Osteocyte (in vitro differentiated cells): ENCODE measurements at regions not wholly inside any gene's neighbourhood (a gene's known extent, or its start where the extent isn't known, plus 50 kb on each side); places are given as distances from the start of the nearest gene placed in this dataset.
"Not testable (repeated sequence)": the region's sequence is repeated elsewhere in the genome, so short reads cannot be mapped to it uniquely, and the experiment has no call there.

Source experiments
- DNase-seq: peaks from one replicate; pipeline ENCODE4 v3.0.0; 2021; ENCODE audit warnings: mixed read lengths; ENCODE audit not compliant: unreplicated experiment; ENCODE audit errors: extremely low spot score
- H3K27ac Mint-ChIP-seq: one replicate; pipeline ENCODE4 v1.8.0; 2021; ENCODE audit warnings: mild to moderate bottlenecking, mixed read lengths; ENCODE audit not compliant: unreplicated experiment
- H3K27me3 Mint-ChIP-seq: one replicate; pipeline ENCODE4 v1.8.0; 2021; ENCODE audit warnings: mixed read lengths; ENCODE audit not compliant: unreplicated experiment
- H3K36me3 Mint-ChIP-seq: one replicate; pipeline ENCODE4 v1.8.0; 2021; ENCODE audit warnings: mixed read lengths; ENCODE audit not compliant: unreplicated experiment
- H3K4me1 Mint-ChIP-seq: one replicate; pipeline ENCODE4 v1.8.0; 2021; ENCODE audit warnings: mixed read lengths; ENCODE audit not compliant: unreplicated experiment
- H3K4me3 Mint-ChIP-seq: one replicate; pipeline ENCODE4 v1.8.0; 2021; ENCODE audit warnings: mild to moderate bottlenecking, moderate library complexity, mixed read lengths; ENCODE audit not compliant: unreplicated experiment
- H3K9me3 Mint-ChIP-seq: one replicate; pipeline ENCODE4 v1.8.0; 2021; ENCODE audit warnings: mixed read lengths; ENCODE audit not compliant: unreplicated experiment
- TF ChIP-seq, protein P1 (sequence below): fragments of 200-600 bp; sonication (generic); IDR thresholded peaks from 2 replicates; pipeline ENCODE4 v1.5.0; 2021; ENCODE audit warnings: antibody characterized with exemption, mild to moderate bottlenecking, moderate library complexity

DNA sequence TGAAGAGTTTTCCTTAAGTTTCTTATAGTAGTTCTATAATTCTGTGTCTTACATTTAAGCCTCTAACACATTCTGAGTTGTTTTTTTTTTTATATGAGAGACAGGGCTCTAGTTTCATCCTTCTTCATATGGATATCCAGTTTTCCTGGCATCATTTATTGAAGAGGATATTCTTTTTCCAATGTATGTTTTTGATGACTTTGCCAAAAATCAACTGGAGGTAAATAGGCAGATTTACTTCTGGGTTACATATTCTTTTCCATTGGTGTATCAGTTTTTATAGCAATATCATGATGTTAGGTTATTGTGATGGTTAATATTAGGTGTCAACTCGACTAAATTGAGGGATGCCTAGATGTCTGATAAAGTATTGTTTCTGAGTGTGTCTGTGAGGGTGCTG lies 650.7 kb upstream of the GRID2 start:
- Mint-ChIP-seq H3K27ac (no peak overlapping the region), H3K27me3 (no peaks in the 10 kb centered on the region), H3K36me3 (no peaks in the 10 kb centered on the region), H3K9me3 (peaks cover 19% of the 10 kb centered on the region), H3K4me3 (no peak overlapping the region), H3K4me1 (no peaks in the 10 kb centered on the region)
- no peak for DNase-seq
- TF ChIP-seq, protein P1, sequence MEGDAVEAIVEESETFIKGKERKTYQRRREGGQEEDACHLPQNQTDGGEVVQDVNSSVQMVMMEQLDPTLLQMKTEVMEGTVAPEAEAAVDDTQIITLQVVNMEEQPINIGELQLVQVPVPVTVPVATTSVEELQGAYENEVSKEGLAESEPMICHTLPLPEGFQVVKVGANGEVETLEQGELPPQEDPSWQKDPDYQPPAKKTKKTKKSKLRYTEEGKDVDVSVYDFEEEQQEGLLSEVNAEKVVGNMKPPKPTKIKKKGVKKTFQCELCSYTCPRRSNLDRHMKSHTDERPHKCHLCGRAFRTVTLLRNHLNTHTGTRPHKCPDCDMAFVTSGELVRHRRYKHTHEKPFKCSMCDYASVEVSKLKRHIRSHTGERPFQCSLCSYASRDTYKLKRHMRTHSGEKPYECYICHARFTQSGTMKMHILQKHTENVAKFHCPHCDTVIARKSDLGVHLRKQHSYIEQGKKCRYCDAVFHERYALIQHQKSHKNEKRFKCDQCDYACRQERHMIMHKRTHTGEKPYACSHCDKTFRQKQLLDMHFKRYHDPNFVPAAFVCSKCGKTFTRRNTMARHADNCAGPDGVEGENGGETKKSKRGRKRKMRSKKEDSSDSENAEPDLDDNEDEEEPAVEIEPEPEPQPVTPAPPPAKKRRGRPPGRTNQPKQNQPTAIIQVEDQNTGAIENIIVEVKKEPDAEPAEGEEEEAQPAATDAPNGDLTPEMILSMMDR: no peak

DNA sequence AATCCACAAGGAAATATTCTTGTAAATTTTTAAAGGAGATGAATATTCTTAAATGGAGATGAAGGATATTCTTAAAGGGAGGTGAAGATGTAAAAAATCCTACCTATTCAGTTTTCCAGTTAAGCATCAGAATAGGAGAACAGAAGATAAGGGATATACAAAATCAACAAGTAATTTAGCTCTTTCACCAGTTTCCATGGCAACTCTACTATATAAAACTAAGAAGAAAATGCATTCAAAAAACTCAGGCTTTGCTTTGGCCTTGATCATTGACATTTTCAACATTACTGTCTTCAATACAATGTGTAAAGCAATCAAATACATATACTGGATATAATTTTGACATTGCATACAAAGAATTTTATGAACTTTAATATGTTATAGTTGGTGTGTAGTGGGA lies 622.7 kb upstream of the GRID2 start:
- no peaks in the 10 kb centered on the region for H3K27me3 Mint-ChIP-seq
- no peak overlapping the region for H3K4me3 Mint-ChIP-seq
- no peaks in the 10 kb centered on the region for H3K36me3 Mint-ChIP-seq
- no peaks in the 10 kb centered on the region for H3K4me1 Mint-ChIP-seq
- no peak for DNase-seq
- H3K9me3 Mint-ChIP-seq: peaks cover 10% of the 10 kb centered on the region
- TF ChIP-seq, protein P1: no peak
- H3K27ac Mint-ChIP-seq: no peak overlapping the region

DNA sequence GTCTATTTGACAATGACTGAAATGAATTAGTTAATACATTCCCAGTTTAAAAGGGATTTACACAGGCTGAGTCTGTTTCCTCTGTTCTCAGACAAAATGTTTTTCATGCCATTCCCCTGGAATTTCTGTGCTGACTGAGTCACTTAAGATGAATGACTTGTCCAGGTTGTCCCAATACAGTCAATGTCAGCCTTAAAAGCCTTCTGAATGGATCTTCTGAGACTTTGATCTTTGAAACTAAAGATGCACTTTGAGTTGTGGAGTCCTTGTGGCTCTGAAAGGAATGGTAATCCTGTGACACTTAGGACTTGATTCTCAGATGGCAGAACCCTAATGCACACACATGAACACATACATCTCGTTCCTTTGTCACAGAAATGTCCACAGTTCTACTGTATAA lies 622.2 kb upstream of the GRID2 start:
- Mint-ChIP-seq H3K4me1 (no peaks in the 10 kb centered on the region), H3K27ac (no peak overlapping the region), H3K4me3 (no peak overlapping the region), H3K36me3 (no peaks in the 10 kb centered on the region), H3K9me3 (peaks cover 8% of the 10 kb centered on the region), H3K27me3 (no peaks in the 10 kb centered on the region)
- TF ChIP-seq, protein P1: no peak
- no peak for DNase-seq

DNA sequence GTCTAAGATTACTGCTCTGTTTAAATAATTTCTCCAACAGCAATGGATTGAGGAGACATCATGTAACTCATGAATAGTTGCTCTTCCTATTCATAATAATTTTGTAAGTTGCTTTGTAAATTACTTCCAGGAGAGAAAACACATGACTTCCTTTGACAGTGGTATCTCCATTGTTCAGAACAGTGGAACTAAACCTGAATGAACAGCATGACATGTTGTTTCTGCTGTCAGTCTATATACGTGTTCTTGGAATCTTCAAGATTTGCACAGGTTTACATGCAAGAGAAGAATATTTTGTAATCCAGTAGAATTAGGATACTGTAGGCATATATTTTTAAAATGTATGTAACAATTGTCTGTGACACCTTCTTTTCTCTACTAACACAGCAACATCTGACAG lies 618.8 kb upstream of the GRID2 start:
- Mint-ChIP-seq H3K9me3 (peaks cover 3% of the 10 kb centered on the region), H3K4me1 (no peaks in the 10 kb centered on the region), H3K27me3 (no peaks in the 10 kb centered on the region), H3K4me3 (no peak overlapping the region), H3K27ac (no peak overlapping the region), H3K36me3 (no peaks in the 10 kb centered on the region)
- TF ChIP-seq, protein P1: no peak
- DNase-seq: no peak

DNA sequence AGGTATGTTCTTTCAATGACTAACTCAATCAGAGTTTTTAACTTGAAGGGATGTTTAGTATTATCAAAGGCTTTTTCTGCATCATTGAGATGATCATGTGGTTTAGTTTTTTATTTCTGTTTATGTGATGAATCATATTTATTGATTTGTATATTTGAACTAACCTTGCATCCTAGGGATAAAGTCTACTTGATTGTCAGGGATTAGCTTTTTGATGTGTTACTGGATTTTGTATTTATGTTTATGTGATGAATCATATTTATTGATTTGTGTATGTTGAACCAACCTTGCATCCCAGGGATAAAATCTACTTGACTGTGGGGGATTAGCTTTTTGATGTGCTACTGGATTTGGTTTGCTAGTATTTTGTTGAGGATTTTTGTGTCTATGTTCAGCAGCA lies 615.4 kb upstream of the GRID2 start:
- H3K9me3 Mint-ChIP-seq: peaks cover 18% of the 10 kb centered on the region
- H3K4me1 Mint-ChIP-seq: no peaks in the 10 kb centered on the region
- DNase-seq: no peak
- H3K36me3 Mint-ChIP-seq: no peaks in the 10 kb centered on the region
- H3K27me3 Mint-ChIP-seq: no peaks in the 10 kb centered on the region
- no peak overlapping the region for H3K27ac Mint-ChIP-seq
- H3K4me3 Mint-ChIP-seq: no peak overlapping the region
- TF ChIP-seq, protein P1: no peak

DNA sequence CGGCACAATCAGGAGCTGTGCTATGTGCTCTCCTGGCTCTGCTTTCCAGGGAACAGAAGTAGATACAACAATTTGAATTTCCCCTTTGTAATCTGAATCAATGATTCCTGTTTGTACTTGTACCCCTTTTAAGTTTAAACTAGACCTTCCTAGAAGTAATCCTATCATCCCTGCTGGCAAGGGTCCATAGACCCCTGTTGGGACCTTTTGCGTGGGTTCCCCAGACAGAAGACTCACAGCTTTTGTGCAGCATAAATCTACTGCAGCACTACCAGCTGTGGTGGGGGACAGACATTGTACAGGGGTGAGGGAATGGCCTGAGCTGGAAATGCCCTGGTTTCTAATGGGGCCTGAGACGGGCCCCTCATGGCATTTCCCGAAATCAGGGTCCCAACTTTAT lies 604.1 kb upstream of the GRID2 start:
- H3K36me3 Mint-ChIP-seq: not testable (repeated sequence)
- H3K9me3 Mint-ChIP-seq: peaks cover 27% of the 10 kb centered on the region

More for the DNA sequence above, 604.1 kb upstream of the GRID2 start:
- H3K27me3 Mint-ChIP-seq, H3K4me1 Mint-ChIP-seq, DNase-seq, H3K4me3 Mint-ChIP-seq, H3K27ac Mint-ChIP-seq: not testable (repeated sequence)
